ENCODE measurements at regions not wholly inside any gene's neighbourhood (a gene's known extent, or its start where the extent isn't known, plus 50 kb on each side); places are given as distances from the start of the nearest gene placed in this dataset.

DNA sequence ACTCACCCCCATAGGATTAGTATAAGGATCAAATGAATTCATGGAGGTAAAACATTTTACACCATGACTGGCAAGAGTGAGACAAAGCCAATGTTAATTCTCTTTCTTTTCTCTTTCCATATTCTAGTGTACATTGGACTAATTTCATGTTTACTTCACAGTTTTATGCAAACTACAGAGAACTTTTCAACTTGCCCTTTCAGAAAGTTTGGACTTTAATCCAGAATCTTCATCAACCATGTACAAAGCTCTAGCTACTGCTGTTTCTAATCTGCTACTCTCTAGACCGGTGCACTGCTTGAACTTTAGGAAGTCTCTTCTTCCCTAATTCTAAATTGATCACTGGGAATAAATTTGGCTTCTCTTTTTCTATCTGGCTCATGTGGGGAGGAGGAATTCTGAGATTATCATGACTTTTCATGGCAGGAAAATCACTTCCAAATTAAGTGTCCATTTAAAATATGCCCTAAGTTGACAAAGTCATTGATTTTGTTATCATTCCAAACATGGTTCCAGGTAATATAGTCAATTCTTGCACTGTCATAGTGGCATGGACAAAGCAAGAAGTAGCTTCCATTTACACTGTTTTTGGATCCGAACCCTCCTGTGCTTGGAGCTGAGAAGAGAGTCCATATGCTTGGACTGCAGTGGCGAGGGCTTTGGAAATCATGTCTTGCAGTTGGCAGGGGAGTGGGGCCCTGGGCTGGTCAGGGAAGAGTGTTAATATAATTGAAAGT is 903.3 kb downstream of the CCSER2 start:
- Histone ChIP-seq H3K9me3 (ENCODE audit: low read depth, low read length, poor library complexity, severe bottlenecking) (no peaks in the 10 kb centered on the region), H3K27me3 (replicated peaks; ENCODE audit: insufficient read depth, low read depth, low read length, poor library complexity) (no peaks in the 10 kb centered on the region), H3K4me1 (ENCODE audit: insufficient read depth, low read length, poor library complexity, severe bottlenecking) (no peaks in the 10 kb centered on the region), H3K36me3 (ENCODE audit: insufficient read depth, low read length, poor library complexity, severe bottlenecking) (no peaks in the 10 kb centered on the region), H3K27ac (ENCODE audit: low read depth, low read length, poor library complexity, severe bottlenecking) (no peak overlapping the region), H3K4me3 (ENCODE audit: low read depth, low read length, poor library complexity, severe bottlenecking) (no peak overlapping the region)
- intact Hi-C loops (cut with micrococcal nuclease; ENCODE audit: unreplicated experiment): no loop called here
- DNase-seq (ENCODE audit: low spot score): no peak
- CTCF ChIA-PET: no interaction called here
- POLR2A ChIA-PET (ENCODE audit: low non-redundant PET): no interaction called here
- no peak for TF ChIP-seq EZH2 (IDR thresholded peaks at IDR 0.05; ENCODE audit: borderline replicate concordance, low read depth, low read length, poor library complexity, severe bottlenecking)
- TF ChIP-seq, protein P1, sequence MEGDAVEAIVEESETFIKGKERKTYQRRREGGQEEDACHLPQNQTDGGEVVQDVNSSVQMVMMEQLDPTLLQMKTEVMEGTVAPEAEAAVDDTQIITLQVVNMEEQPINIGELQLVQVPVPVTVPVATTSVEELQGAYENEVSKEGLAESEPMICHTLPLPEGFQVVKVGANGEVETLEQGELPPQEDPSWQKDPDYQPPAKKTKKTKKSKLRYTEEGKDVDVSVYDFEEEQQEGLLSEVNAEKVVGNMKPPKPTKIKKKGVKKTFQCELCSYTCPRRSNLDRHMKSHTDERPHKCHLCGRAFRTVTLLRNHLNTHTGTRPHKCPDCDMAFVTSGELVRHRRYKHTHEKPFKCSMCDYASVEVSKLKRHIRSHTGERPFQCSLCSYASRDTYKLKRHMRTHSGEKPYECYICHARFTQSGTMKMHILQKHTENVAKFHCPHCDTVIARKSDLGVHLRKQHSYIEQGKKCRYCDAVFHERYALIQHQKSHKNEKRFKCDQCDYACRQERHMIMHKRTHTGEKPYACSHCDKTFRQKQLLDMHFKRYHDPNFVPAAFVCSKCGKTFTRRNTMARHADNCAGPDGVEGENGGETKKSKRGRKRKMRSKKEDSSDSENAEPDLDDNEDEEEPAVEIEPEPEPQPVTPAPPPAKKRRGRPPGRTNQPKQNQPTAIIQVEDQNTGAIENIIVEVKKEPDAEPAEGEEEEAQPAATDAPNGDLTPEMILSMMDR (conservative IDR thresholded peaks at IDR 0.05; ENCODE audit: low read depth, low read length): no peak
- BruUV-seq (replicated peaks): no TSS peak

DNA sequence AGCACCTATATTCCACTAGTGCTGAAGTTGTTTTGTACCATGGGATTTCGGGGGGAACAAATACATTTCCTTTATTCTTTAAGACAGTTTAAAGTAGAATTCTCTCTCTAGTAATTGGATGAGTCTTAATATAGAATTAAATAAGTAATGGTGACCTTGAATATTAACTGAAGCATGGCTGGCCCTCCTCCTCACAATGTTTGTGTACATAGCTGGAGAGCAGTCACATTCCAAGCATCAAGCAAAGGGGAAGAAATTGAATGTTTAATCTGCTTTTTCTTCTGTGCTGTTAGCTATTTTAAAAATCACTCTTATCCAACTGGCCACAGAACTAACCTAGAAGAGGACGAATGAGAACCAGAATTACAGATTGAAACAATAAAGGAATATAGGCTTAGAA is 906.9 kb downstream of the CCSER2 start:
- no TSS peak for BruUV-seq (replicated peaks)
- TF ChIP-seq, protein P1 (conservative IDR thresholded peaks at IDR 0.05; ENCODE audit: low read depth, low read length): no peak
- no peak for TF ChIP-seq EZH2 (IDR thresholded peaks at IDR 0.05; ENCODE audit: borderline replicate concordance, low read depth, low read length, poor library complexity, severe bottlenecking)
- CTCF ChIA-PET: no interaction called here
- POLR2A ChIA-PET (ENCODE audit: low non-redundant PET): no interaction called here
- intact Hi-C loops (cut with micrococcal nuclease; ENCODE audit: unreplicated experiment): no loop called here
- Histone ChIP-seq H3K27ac (ENCODE audit: low read depth, low read length, poor library complexity, severe bottlenecking) (no peak overlapping the region), H3K4me3 (ENCODE audit: low read depth, low read length, poor library complexity, severe bottlenecking) (no peak overlapping the region), H3K36me3 (ENCODE audit: insufficient read depth, low read length, poor library complexity, severe bottlenecking) (no peaks in the 10 kb centered on the region), H3K27me3 (replicated peaks; ENCODE audit: insufficient read depth, low read depth, low read length, poor library complexity) (no peaks in the 10 kb centered on the region), H3K4me1 (ENCODE audit: insufficient read depth, low read length, poor library complexity, severe bottlenecking) (no peaks in the 10 kb centered on the region), H3K9me3 (ENCODE audit: low read depth, low read length, poor library complexity, severe bottlenecking) (no peaks in the 10 kb centered on the region)
- DNase-seq (ENCODE audit: low spot score): no peak

DNA sequence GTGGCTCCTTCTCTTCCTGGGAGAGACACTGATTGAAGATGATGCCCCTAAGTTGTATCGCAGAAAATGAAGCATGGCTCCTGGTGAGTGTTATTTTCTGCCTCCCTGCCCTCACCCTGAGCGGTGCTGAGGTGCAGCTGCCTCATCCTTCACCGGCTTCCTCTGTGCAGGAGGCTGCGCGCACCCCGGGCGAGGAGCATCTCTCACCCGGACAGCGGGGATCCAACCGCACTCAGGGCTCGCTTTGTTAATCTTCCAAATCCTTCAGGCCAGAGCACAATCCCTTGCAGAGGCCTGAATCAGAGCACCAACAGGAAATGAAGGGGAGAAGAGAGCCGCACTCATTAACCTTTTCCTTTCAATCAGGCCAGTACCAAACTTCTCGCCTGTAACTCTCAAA is 910.3 kb downstream of the CCSER2 start:
- no peak for DNase-seq (ENCODE audit: low spot score)
- ChIA-PET CTCF (no interaction called here), POLR2A (ENCODE audit: low non-redundant PET) (no interaction called here)
- no TSS peak for BruUV-seq (replicated peaks)
- TF ChIP-seq, protein P1 (conservative IDR thresholded peaks at IDR 0.05; ENCODE audit: low read depth, low read length): no peak
- no peak for TF ChIP-seq EZH2 (IDR thresholded peaks at IDR 0.05; ENCODE audit: borderline replicate concordance, low read depth, low read length, poor library complexity, severe bottlenecking)
- Histone ChIP-seq H3K36me3 (ENCODE audit: insufficient read depth, low read length, poor library complexity, severe bottlenecking) (no peaks in the 10 kb centered on the region), H3K27me3 (replicated peaks; ENCODE audit: insufficient read depth, low read depth, low read length, poor library complexity) (no peaks in the 10 kb centered on the region), H3K4me1 (ENCODE audit: insufficient read depth, low read length, poor library complexity, severe bottlenecking) (no peaks in the 10 kb centered on the region), H3K4me3 (ENCODE audit: low read depth, low read length, poor library complexity, severe bottlenecking) (no peak overlapping the region), H3K27ac (ENCODE audit: low read depth, low read length, poor library complexity, severe bottlenecking) (no peak overlapping the region), H3K9me3 (ENCODE audit: low read depth, low read length, poor library complexity, severe bottlenecking) (no peaks in the 10 kb centered on the region)
- intact Hi-C loops (cut with micrococcal nuclease; ENCODE audit: unreplicated experiment): no loop called here
